IMR-90 (cell line): ENCODE measurements at regions not wholly inside any gene's neighbourhood (a gene's known extent, or its start where the extent isn't known, plus 50 kb on each side); places are given as distances from the start of the nearest gene placed in this dataset.

Source experiments
- ATAC-seq: fragments of 200-7000 bp; cut with Tn5 transposase; 2 replicates; pipeline ENCODE4 v1.9.1; 2020; ENCODE audit warnings: low read depth, mild to moderate bottlenecking, moderate library complexity
- BruUV-seq: library from RNA; stranded (reverse); fragments of 400-500 nt; replicated peaks from 2 replicates; lab custom pipeline; 2021; lab: Mats Ljungman, UMichigan
- CTCF ChIA-PET: fragments of 300-600 bp; formaldehyde crosslinking; extraction: SDS; loops from one replicate; lab custom pipeline; 2021; ENCODE audit warnings: antibody characterized with exemption; lab: Yijun Ruan, JAX
- POLR2A ChIA-PET: fragments of 300-600 bp; sonication (Branson Sonifier 250); formaldehyde crosslinking; loops from one replicate; lab custom pipeline; 2022; ENCODE audit warnings: antibody characterized with exemption; ENCODE audit not compliant: unreplicated experiment; lab: Charles Lee
- DNase-seq: peaks from one replicate; pipeline ENCODE4 v3.0.0; 2013
- H2AFZ ChIP-seq: replicated peaks from 2 replicates; pipeline ENCODE3; 2013; ENCODE audit warnings: low read length, mild to moderate bottlenecking; ENCODE audit not compliant: poor library complexity
- H2AK5ac ChIP-seq: 2 replicates; pipeline ENCODE4 v1.6.1; 2013; ENCODE audit warnings: low read depth, low read length, inconsistent platforms
- H2AK9ac ChIP-seq: replicated peaks from 2 replicates; pipeline ENCODE3; 2013; ENCODE audit warnings: mild to moderate bottlenecking, low read depth, low read length, moderate library complexity; ENCODE audit not compliant: poor library complexity
- H2BK120ac ChIP-seq: 2 replicates; pipeline ENCODE4 v1.6.1; 2013; ENCODE audit warnings: low read depth, low read length, inconsistent platforms
- H2BK15ac ChIP-seq: 3 replicates; pipeline ENCODE4 v1.6.1; 2013; ENCODE audit warnings: low read depth, low read length, inconsistent platforms
- H2BK20ac ChIP-seq: 2 replicates; pipeline ENCODE4 v1.6.1; 2013; ENCODE audit warnings: low read depth, mild to moderate bottlenecking, inconsistent platforms, low read length, moderate library complexity
- H2BK5ac ChIP-seq: 2 replicates; pipeline ENCODE4 v1.6.1; 2013; ENCODE audit warnings: mild to moderate bottlenecking, low read depth, low read length, inconsistent platforms; ENCODE audit not compliant: poor library complexity, severe bottlenecking
- H3K14ac ChIP-seq: replicated peaks from 2 replicates; pipeline ENCODE4 v1.6.1; 2013; ENCODE audit warnings: low read depth, low read length, inconsistent platforms
- H3K18ac ChIP-seq: 2 replicates; pipeline ENCODE4 v1.6.1; 2013; ENCODE audit warnings: low read depth, low read length, control low read depth
- H3K23ac ChIP-seq: 2 replicates; pipeline ENCODE4 v1.6.1; 2013; ENCODE audit warnings: low read depth, low read length, inconsistent platforms
- H3K27ac ChIP-seq: 2 replicates; pipeline ENCODE4 v1.5.1; 2013; ENCODE audit warnings: mild to moderate bottlenecking, control low read depth, low read length; ENCODE audit not compliant: insufficient read depth
- H3K27me3 ChIP-seq: 2 replicates; pipeline ENCODE4 v1.6.1; 2013; ENCODE audit warnings: low read length; ENCODE audit not compliant: control insufficient read depth, insufficient read depth
- H3K36me3 ChIP-seq: 2 replicates; pipeline ENCODE4 v1.6.1; 2013; ENCODE audit warnings: low read length, mixed read lengths; ENCODE audit not compliant: control insufficient read depth, insufficient read depth
- H3K4ac ChIP-seq: 2 replicates; pipeline ENCODE4 v1.6.1; 2013; ENCODE audit warnings: low read depth, low read length, inconsistent platforms
- H3K4me1 ChIP-seq: 2 replicates; pipeline ENCODE4 v1.6.1; 2013; ENCODE audit warnings: low read length, mixed read lengths; ENCODE audit not compliant: control insufficient read depth, insufficient read depth
- H3K4me2 ChIP-seq: 2 replicates; pipeline ENCODE4 v1.6.1; 2013; ENCODE audit warnings: low read depth, mild to moderate bottlenecking, control low read depth, low read length, moderate library complexity
- H3K4me3 ChIP-seq: 2 replicates; pipeline ENCODE4 v1.5.1; 2013; ENCODE audit warnings: low read depth, mild to moderate bottlenecking, control low read depth, low read length, moderate library complexity; ENCODE audit not compliant: insufficient read depth
- H3K56ac ChIP-seq: 2 replicates; pipeline ENCODE4 v1.6.1; 2013; ENCODE audit warnings: low read length, inconsistent platforms; ENCODE audit not compliant: insufficient read depth; ENCODE audit errors: extremely low read depth
- H3K79me1 ChIP-seq, 2 experiments: 2 replicates each; pipeline ENCODE4 v1.6.1; 2013; ENCODE audit warnings: low read length in 2 of 2, inconsistent platforms in 1 of 2, low read depth in 1 of 2
- H3K9ac ChIP-seq: 2 replicates; pipeline ENCODE4 v1.6.1; 2013; ENCODE audit warnings: low read depth, low read length, control low read depth
- H3K9me1 ChIP-seq: 2 replicates; pipeline ENCODE4 v1.6.1; 2013; ENCODE audit warnings: low read length, inconsistent platforms; ENCODE audit not compliant: insufficient read depth
- H3K9me3 ChIP-seq: 2 replicates; pipeline ENCODE4 v1.6.1; 2013; ENCODE audit warnings: low read length; ENCODE audit not compliant: control insufficient read depth, insufficient read depth
- H4K20me1 ChIP-seq: 2 replicates; pipeline ENCODE4 v1.6.1; 2013; ENCODE audit warnings: low read length, inconsistent platforms; ENCODE audit not compliant: insufficient read depth
- H4K5ac ChIP-seq: 2 replicates; pipeline ENCODE4 v1.6.1; 2013; ENCODE audit warnings: mild to moderate bottlenecking, low read depth, low read length, control low read depth
- H4K8ac ChIP-seq, 2 experiments: 2 replicates each; pipeline ENCODE4 v1.6.1; 2013; ENCODE audit warnings: low read depth in 2 of 2, low read length in 2 of 2, control low read depth in 1 of 2, inconsistent platforms in 1 of 2
- H4K91ac ChIP-seq: 2 replicates; pipeline ENCODE4 v1.6.1; 2013; ENCODE audit warnings: low read depth, low read length, inconsistent platforms; ENCODE audit not compliant: insufficient read depth
- CEBPB ChIP-seq: IDR thresholded peaks from 2 replicates; pipeline ENCODE4 v1.6.1; 2012; ENCODE audit warnings: low read depth, low read length, improper control_type of control experiment
- MAFK ChIP-seq: IDR thresholded peaks from 2 replicates; pipeline ENCODE4 v1.6.1; 2012; ENCODE audit warnings: low read depth, low read length, improper control_type of control experiment
- WGBS, 2 experiments: methylation state at CpG; one replicate each; pipeline versions ENCODE4 v1.1.5 to v1.1.7; 2013; ENCODE audit warnings: missing lambda C conversion rate in 2 of 2; ENCODE audit not compliant: insufficient read length in 1 of 2; ENCODE audit errors: extremely low coverage in 2 of 2; 5-methylcytosine and 5-hydroxymethylcytosine counted together
- dilution Hi-C: fragments of 300-500 bp; cut with HindIII; formaldehyde crosslinking; loops from one replicate; pipeline ENCODE4 v1.14.3; 2018; ENCODE audit warnings: low sequenced_read_pairs; ENCODE audit not compliant: unreplicated experiment
- in situ Hi-C: fragments of 300-500 bp; cut with MboI; formaldehyde crosslinking; loops from 3 replicates; pipeline ENCODE4 v1.14.3; 2019; ENCODE audit warnings: low sequenced_read_pairs, inconsistent platforms, mixed read lengths
- intact Hi-C: fragments of 100-400 bp; cut with micrococcal nuclease; formaldehyde crosslinking; loops from 2 replicates; pipeline ENCODE4 v1.10.0; 2022

DNA sequence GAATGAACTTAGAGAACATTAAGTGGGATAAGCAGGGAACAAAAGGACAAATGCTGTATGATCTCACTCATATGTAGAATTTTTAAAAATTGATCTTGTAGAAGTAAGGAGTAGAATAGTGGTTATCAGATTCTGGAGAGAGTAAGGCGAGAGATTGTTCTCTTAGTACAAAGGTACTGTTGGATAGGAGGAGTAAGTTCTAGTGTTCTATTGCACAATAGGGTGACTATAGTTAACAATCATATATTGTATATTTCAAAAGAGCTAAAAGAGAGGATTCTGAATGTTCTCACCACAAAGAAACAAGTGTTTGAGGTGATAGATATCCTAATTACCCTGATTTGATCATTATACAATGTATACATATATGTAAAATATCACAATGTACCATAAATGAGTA is 735.9 kb downstream of the NCAM2 start:
- H3K27me3 ChIP-seq = no peaks in the 10 kb centered on the region
- no peak overlapping the region for H2AK9ac ChIP-seq
- H4K8ac ChIP-seq = no peak overlapping the region
- WGBS, 2 experiments = no CpG with 5 or more reads among the region's 1 CpG
- BruUV-seq = no TSS peak
- dilution Hi-C loops (no loop called here), intact Hi-C loops (no loop called here), in situ Hi-C loops (no loop called here)
- no peak overlapping the region for H3K27ac ChIP-seq
- H3K56ac ChIP-seq = no peak overlapping the region
- H4K5ac ChIP-seq = no peak overlapping the region
- DNase-seq (no peak), ATAC-seq (no peak)
- no peak overlapping the region for H3K23ac ChIP-seq
- H4K91ac ChIP-seq = no peak overlapping the region
- no peak overlapping the region for H2BK15ac ChIP-seq
- no peak overlapping the region for H3K9ac ChIP-seq
- H2AK5ac ChIP-seq = no peak overlapping the region
- no peak overlapping the region for H2BK20ac ChIP-seq
- H2BK5ac ChIP-seq = no peak overlapping the region
- H3K4me2 ChIP-seq = no peak overlapping the region
- POLR2A ChIA-PET = no interaction called here
- no peaks in the 10 kb centered on the region for H3K9me3 ChIP-seq
- no peak overlapping the region for H3K14ac ChIP-seq
- no peak overlapping the region for H3K18ac ChIP-seq
- no peak overlapping the region for H3K4me3 ChIP-seq
- no peaks in the 10 kb centered on the region for H4K20me1 ChIP-seq
- H3K79me1 ChIP-seq = no peaks in the 10 kb centered on the region
- no peaks in the 10 kb centered on the region for H3K9me1 ChIP-seq
- H2AFZ ChIP-seq = no peak overlapping the region
- CTCF ChIA-PET = no interaction called here
- H3K36me3 ChIP-seq = no peaks in the 10 kb centered on the region
- no peaks in the 10 kb centered on the region for H3K4me1 ChIP-seq
- H2BK120ac ChIP-seq = no peak overlapping the region
- H3K4ac ChIP-seq = no peak overlapping the region
- TF ChIP-seq MAFK (no peak), CEBPB (peak; percentile 82)
